ENCODE measurements at regions not wholly inside any gene's neighbourhood (a gene's known extent, or its start where the extent isn't known, plus 50 kb on each side); places are given as distances from the start of the nearest gene placed in this dataset.

- H3K9me3 ChIP-seq, result no peaks in the 10 kb centered on the region
- intact Hi-C loops (cut with DNase I), result no loop called here
- DNase-seq (no peak), ATAC-seq (no peak)
- no peaks in the 10 kb centered on the region for H3K27me3 ChIP-seq
- H3K4me1 ChIP-seq, result no peaks in the 10 kb centered on the region
- peak; percentile 31 for TF ChIP-seq CTCF (IDR thresholded peaks at IDR 0.05)
- no peaks in the 10 kb centered on the region for H3K36me3 ChIP-seq
- no peak overlapping the region for H3K4me3 ChIP-seq
- H3K27ac ChIP-seq, result no peak overlapping the region
Observed at GRCh38 chrX:95076449-95076848, 1402.4 kb downstream of the FAM133A start.

- intact Hi-C loops (cut with DNase I), result no loop called here
Observed at GRCh38 chrX:95101851-95102390, 1427.9 kb downstream of the FAM133A start.

GRCh38 chrX:95117556-95117955 lies 1443.5 kb downstream of the FAM133A start:
- no peaks in the 10 kb centered on the region for H3K9me3 ChIP-seq
- no peak for DNase-seq
- H3K27me3 ChIP-seq, result no peaks in the 10 kb centered on the region
- no peak overlapping the region for H3K4me3 ChIP-seq
- no peak for ATAC-seq
- H3K36me3 ChIP-seq, result no peaks in the 10 kb centered on the region
- no peak overlapping the region for H3K27ac ChIP-seq
- intact Hi-C loops (cut with DNase I), result no loop called here
- no peaks in the 10 kb centered on the region for H3K4me1 ChIP-seq
- TF ChIP-seq CTCF (IDR thresholded peaks at IDR 0.05), result no peak

More at GRCh38 chrX:95101851-95102390, 1427.9 kb downstream of the FAM133A start:
- no peak overlapping the region for H3K27ac ChIP-seq
- no peaks in the 10 kb centered on the region for H3K4me1 ChIP-seq
- ATAC-seq, result no peak
- H3K36me3 ChIP-seq, result no peaks in the 10 kb centered on the region
- no peak for DNase-seq
- no peaks in the 10 kb centered on the region for H3K27me3 ChIP-seq
- TF ChIP-seq CTCF (IDR thresholded peaks at IDR 0.05), result no peak
- no peaks in the 10 kb centered on the region for H3K9me3 ChIP-seq
- no peak overlapping the region for H3K4me3 ChIP-seq

GRCh38 chrX:95145848-95146490 lies 1472.0 kb downstream of the FAM133A start:
- DNase-seq, result no peak
- Histone ChIP-seq H3K4me1 (no peaks in the 10 kb centered on the region), H3K36me3 (no peaks in the 10 kb centered on the region), H3K27me3 (no peaks in the 10 kb centered on the region), H3K9me3 (no peaks in the 10 kb centered on the region), H3K4me3 (no peak overlapping the region), H3K27ac (no peak overlapping the region)
- TF ChIP-seq CTCF (IDR thresholded peaks at IDR 0.05), result no peak
- intact Hi-C loops (cut with DNase I), result no loop called here
- no peak for ATAC-seq

GRCh38 chrX:95152810-95153209 lies 1478.8 kb downstream of the FAM133A start:
- no peaks in the 10 kb centered on the region for H3K36me3 ChIP-seq
- intact Hi-C loops (cut with DNase I), result no loop called here
- ATAC-seq (no peak), DNase-seq (no peak)
- H3K9me3 ChIP-seq, result no peaks in the 10 kb centered on the region
- H3K27me3 ChIP-seq, result no peaks in the 10 kb centered on the region
- no peak for TF ChIP-seq CTCF (IDR thresholded peaks at IDR 0.05)
- H3K27ac ChIP-seq, result no peak overlapping the region
- H3K4me3 ChIP-seq, result no peak overlapping the region
- H3K4me1 ChIP-seq, result no peaks in the 10 kb centered on the region
